ENCODE measurements at regions not wholly inside any gene's neighbourhood (a gene's known extent, or its start where the extent isn't known, plus 50 kb on each side); places are given as distances from the start of the nearest gene placed in this dataset.

GRCh38 chr2:204329016-204329415, 216.3 kb upstream of the PARD3B start:
- H3K4me1 ChIP-seq (ENCODE audit: insufficient read depth, poor library complexity, severe bottlenecking), result peaks cover 2% of the 10 kb centered on the region
- no peaks in the 10 kb centered on the region for H3K36me3 ChIP-seq (ENCODE audit: low read depth)
- H3K9me3 ChIP-seq (ENCODE audit: severe bottlenecking), result no peaks in the 10 kb centered on the region
- no peaks in the 10 kb centered on the region for H3K27me3 ChIP-seq (ENCODE audit: insufficient read depth, poor library complexity, severe bottlenecking)
- no peak for ATAC-seq (ENCODE audit: low read depth)
- H3K4me3 ChIP-seq (ENCODE audit: severe bottlenecking), result no peak overlapping the region
- TF ChIP-seq CTCF (IDR thresholded peaks at IDR 0.05; ENCODE audit: poor library complexity, severe bottlenecking), result no peak
- no peak for DNase-seq (ENCODE audit: low spot score)
- H3K27ac ChIP-seq (ENCODE audit: poor library complexity, severe bottlenecking), result no peak overlapping the region

GRCh38 chr2:204329532-204329931, 215.7 kb upstream of the PARD3B start:
- Histone ChIP-seq H3K9me3 (ENCODE audit: severe bottlenecking) (no peaks in the 10 kb centered on the region), H3K27ac (ENCODE audit: poor library complexity, severe bottlenecking) (no peak overlapping the region), H3K36me3 (ENCODE audit: low read depth) (no peaks in the 10 kb centered on the region), H3K27me3 (ENCODE audit: insufficient read depth, poor library complexity, severe bottlenecking) (no peaks in the 10 kb centered on the region), H3K4me1 (ENCODE audit: insufficient read depth, poor library complexity, severe bottlenecking) (peaks cover 2% of the 10 kb centered on the region), H3K4me3 (ENCODE audit: severe bottlenecking) (no peak overlapping the region)
- ATAC-seq (ENCODE audit: low read depth) (no peak), DNase-seq (ENCODE audit: low spot score) (no peak)
- no peak for TF ChIP-seq CTCF (IDR thresholded peaks at IDR 0.05; ENCODE audit: poor library complexity, severe bottlenecking)

GRCh38 chr2:204331180-204331579, 214.1 kb upstream of the PARD3B start:
- no peak overlapping the region for H3K27ac ChIP-seq (ENCODE audit: poor library complexity, severe bottlenecking)
- H3K27me3 ChIP-seq (ENCODE audit: insufficient read depth, poor library complexity, severe bottlenecking), result no peaks in the 10 kb centered on the region
- ATAC-seq (ENCODE audit: low read depth), result no peak
- no peaks in the 10 kb centered on the region for H3K4me1 ChIP-seq (ENCODE audit: insufficient read depth, poor library complexity, severe bottlenecking)
- no peaks in the 10 kb centered on the region for H3K36me3 ChIP-seq (ENCODE audit: low read depth)
- no peak for TF ChIP-seq CTCF (IDR thresholded peaks at IDR 0.05; ENCODE audit: poor library complexity, severe bottlenecking)
- no peak overlapping the region for H3K4me3 ChIP-seq (ENCODE audit: severe bottlenecking)
- no peak for DNase-seq (ENCODE audit: low spot score)
- H3K9me3 ChIP-seq (ENCODE audit: severe bottlenecking), result no peaks in the 10 kb centered on the region

- ATAC-seq (ENCODE audit: low read depth), result no peak
Measured at GRCh38 chr2:204331988-204332387, 213.3 kb upstream of the PARD3B start.

GRCh38 chr2:204332706-204333105, 212.6 kb upstream of the PARD3B start:
- no peaks in the 10 kb centered on the region for H3K36me3 ChIP-seq (ENCODE audit: low read depth)
- ATAC-seq (ENCODE audit: low read depth) (no peak), DNase-seq (ENCODE audit: low spot score) (no peak)
- H3K27ac ChIP-seq (ENCODE audit: poor library complexity, severe bottlenecking), result no peak overlapping the region
- no peaks in the 10 kb centered on the region for H3K27me3 ChIP-seq (ENCODE audit: insufficient read depth, poor library complexity, severe bottlenecking)
- no peak overlapping the region for H3K4me3 ChIP-seq (ENCODE audit: severe bottlenecking)
- no peaks in the 10 kb centered on the region for H3K9me3 ChIP-seq (ENCODE audit: severe bottlenecking)
- TF ChIP-seq CTCF (IDR thresholded peaks at IDR 0.05; ENCODE audit: poor library complexity, severe bottlenecking), result no peak
- H3K4me1 ChIP-seq (ENCODE audit: insufficient read depth, poor library complexity, severe bottlenecking), result no peaks in the 10 kb centered on the region

More at GRCh38 chr2:204331988-204332387, 213.3 kb upstream of the PARD3B start:
- Histone ChIP-seq H3K27me3 (ENCODE audit: insufficient read depth, poor library complexity, severe bottlenecking) (no peaks in the 10 kb centered on the region), H3K4me1 (ENCODE audit: insufficient read depth, poor library complexity, severe bottlenecking) (no peaks in the 10 kb centered on the region), H3K9me3 (ENCODE audit: severe bottlenecking) (no peaks in the 10 kb centered on the region), H3K27ac (ENCODE audit: poor library complexity, severe bottlenecking) (no peak overlapping the region), H3K36me3 (ENCODE audit: low read depth) (no peaks in the 10 kb centered on the region), H3K4me3 (ENCODE audit: severe bottlenecking) (no peak overlapping the region)
- DNase-seq (ENCODE audit: low spot score), result no peak
- no peak for TF ChIP-seq CTCF (IDR thresholded peaks at IDR 0.05; ENCODE audit: poor library complexity, severe bottlenecking)

Data from RWPE2 (cell line).